Fibroblast of skin of scalp (primary cell): ENCODE measurements at regions not wholly inside any gene's neighbourhood (a gene's known extent, or its start where the extent isn't known, plus 50 kb on each side); places are given as distances from the start of the nearest gene placed in this dataset.
"Not testable (repeated sequence)": the region's sequence is repeated elsewhere in the genome, so short reads cannot be mapped to it uniquely, and the experiment has no call there.

Experiments
- DNase-seq: peaks from one replicate; pipeline ENCODE4 v3.0.0-alpha.2; 2013

DNA sequence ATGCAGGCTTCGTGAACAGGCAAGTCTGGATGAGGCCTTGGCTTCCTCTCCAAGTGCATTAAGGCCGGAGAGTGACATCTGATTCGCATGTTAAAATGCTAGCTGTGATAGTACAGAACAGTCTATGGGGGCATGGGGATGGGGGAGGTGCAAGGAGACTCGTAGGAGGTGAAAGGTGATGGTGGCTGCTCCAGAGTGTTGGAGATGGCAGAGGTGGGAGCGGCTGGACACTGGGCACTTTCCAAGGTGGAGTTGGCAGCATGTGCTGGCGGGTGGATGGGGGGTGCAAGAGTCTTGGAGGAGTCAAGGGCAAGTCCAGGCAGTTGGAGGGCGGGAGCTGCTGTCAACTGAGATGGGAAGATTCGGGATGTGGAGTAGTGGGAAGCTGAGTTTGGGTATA is 350.9 kb upstream of the TNRC6C start:
- no peak for DNase-seq

DNA sequence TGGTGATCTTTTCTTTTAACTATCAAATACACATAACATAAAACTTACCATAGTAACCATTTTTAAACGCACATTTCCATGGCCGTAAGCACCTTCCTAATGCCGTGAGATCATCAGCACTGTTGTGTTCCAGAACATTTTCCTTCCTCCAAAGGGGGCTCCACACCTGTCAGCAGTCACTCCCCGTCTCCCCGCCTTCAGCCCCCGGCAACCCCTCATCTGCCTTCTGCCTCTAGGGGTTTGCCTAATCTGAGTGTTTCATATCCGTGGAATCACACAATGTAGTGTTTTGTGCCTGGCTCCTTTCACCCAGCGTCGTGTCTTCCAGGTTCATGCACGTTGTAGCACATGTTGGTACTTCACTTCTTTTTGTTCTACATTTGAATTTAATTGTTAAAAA is 350.1 kb upstream of the TNRC6C start:
- no peak for DNase-seq

- DNase-seq, result no peak
These were observed 348.7 kb upstream of the TNRC6C start for GRCh38 chr17:77609553-77610517.

GRCh38 chr17:77610518-77610893 is 348.0 kb upstream of the TNRC6C start:
- no peak for DNase-seq

DNA sequence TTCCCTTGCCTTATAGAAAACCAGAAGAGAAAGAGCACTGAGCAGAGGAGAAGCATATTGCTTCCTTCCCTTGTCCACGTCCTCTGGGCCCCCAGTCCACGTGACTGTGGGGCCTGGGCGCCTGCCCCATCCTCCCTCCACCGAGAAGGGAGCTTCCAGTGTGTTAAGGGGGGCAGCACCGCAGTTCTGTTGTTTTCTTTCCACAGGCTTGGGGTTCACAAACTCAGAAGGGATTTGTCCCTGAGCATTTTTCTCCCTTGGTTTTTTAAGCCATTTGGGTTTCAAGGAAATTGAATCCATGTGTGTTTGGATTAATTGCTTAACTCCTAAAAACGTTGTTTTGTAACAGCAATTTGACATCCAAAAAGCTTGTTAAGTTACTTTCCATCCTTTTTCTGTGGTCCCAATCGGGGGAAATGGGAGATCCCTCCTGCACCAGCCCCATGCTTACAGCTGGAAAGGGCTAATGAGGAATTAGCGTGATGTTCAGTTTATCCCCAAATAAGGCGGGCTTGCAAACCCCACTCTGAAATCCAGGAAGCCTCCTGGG is 347.5 kb upstream of the TNRC6C start:
- DNase-seq, result peak; percentile 21

DNA sequence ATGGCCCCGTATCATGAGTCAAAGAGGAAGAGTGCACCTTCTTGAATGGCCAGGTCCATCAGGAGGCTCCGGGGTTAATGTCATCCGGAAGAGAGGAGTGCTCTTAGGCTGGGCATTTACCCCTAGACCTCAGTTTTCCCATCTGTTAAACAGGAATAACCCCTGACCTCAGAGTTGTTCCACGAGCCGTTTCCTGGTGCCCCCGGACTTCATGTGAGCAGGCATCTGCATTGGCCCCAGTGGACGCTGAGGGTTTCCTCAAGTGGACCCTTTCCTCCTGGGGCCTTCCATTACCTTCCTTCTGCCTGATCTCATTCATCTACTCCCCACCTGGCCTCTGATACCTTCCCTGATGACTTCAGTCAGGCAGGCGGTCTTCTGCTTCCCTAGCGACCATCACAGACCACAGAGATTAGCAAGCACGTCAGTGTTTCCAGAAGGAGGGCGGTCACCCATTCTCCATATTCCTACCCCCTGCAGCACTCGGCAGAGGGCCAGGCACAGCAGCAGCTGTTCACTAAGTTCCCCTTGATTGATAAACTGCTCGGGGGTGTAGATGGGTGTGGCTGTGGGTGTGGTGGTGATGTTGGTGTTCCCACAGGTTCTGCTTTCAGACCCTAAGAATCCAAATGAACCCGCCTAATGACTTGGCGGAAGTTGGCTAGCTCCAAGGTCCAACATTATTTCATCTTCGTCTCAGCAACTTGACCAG is 346.6 kb upstream of the TNRC6C start:
- DNase-seq, result no peak

- DNase-seq, result no peak
These were observed 345.3 kb upstream of the TNRC6C start for GRCh38 chr17:77613218-77613617.

GRCh38 chr17:77613627-77614026 is 344.9 kb upstream of the TNRC6C start:
- DNase-seq, result no peak

DNA sequence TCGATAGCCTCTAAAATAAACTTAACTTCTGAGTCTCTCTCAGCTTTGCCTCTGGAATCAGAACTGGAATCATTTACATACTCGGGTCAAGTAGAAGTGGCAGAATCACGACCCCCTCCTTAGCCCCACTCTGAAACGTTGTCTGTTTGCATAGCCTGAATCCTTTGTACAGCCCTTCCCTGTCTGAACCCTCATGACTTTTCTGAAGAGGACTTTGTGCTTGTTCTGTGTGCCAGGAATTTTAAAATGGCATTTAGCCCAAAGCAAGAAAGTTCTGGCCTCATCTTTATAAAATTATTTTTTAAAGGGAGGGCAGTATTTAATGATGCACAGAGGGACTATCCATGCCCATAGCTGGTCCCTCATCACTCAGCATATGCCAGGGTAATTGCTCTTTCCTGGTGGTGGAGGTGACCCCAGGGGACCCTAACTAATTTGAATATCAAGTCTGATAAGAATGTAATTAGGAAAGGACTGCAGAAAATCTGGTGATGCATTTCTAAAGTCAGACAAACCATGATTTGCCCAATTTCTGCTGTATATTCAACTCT is 342.7 kb upstream of the TNRC6C start:
- no peak for DNase-seq

DNA sequence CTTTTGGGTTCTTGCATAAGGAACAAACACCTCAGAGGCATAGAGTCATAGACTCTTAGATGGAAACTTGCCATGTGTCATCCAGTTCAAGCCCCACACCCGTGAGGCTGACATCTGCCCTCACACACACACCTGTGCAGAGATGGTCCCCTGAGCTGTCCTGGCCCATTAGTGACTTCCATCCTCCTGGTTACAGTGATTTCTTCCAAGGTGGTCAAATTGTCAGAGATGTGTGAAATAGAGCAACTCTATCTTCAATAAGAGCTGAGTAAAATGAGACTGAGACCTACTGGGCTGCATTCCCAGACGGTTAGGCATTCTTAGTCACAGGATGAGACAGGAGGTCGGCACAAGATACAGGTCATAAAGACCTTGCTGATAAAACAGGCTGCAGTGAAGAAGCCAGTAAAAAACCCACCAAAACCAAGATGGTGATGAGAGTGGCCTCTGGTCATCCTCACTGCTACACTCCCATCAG is 342.2 kb upstream of the TNRC6C start:
- DNase-seq, result no peak

DNA sequence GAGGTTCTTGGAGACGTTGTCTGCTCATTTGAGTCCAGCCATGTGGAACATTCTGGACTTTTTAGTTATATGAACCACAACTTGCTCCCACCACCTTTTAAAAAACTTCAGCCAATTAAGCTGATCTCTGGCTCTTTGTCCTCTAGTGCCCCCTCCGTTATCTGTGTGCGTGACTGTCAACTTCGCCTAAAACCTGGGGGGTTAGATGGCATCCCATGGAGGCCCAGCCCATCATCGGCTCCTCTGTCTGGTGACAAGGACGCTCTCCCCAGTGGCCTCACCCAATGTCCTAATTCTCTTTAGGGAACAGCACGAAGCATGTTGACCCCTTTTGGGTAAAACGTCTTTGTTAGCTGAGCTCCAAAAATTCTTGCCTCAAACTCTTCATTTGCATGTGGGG is 341.0 kb upstream of the TNRC6C start:
- no peak for DNase-seq

- DNase-seq, result no peak
These were observed 340.3 kb upstream of the TNRC6C start for GRCh38 chr17:77618173-77618572.

DNA sequence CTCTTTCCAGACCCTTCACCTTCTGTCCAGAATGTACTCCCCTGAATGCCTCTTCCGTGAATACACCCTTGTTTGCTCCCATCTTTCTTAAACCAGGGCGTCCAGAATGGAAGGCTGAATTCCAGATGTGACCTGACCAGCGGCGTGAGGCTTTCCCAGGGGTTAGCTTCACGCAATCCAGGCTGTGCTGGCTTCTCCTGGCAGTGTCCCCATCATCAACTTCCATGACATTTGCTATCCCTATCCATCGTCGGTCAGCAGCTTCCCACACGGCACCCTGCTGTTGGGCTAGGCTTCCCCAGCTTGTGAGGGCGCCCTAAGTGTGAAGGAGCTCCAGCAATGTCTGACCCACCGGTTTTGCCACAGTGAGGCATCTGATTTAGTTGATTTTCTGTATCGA is 339.8 kb upstream of the TNRC6C start:
- DNase-seq, result no peak

- no peak for DNase-seq
These were observed 339.2 kb upstream of the TNRC6C start for GRCh38 chr17:77619326-77619725.

DNA sequence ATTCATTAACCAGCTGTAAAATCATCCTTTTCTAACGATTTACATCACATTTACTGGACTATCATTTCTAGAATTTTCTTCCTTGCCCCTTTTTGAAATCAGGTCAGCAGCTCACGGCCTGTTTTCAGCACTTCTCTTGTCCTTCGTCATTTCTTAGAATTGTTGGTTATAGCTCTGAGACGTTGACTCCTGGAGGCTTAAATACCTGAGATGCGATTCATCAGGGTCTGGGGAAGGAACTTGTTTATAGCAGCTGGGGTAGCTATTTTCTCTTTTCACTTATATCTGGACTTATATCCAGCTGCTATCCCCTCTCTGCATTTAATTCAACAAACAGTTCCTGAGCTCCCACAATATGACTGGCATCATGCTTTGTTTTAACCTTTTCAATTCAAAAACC is 338.7 kb upstream of the TNRC6C start:
- peak; percentile 69 for DNase-seq

DNA sequence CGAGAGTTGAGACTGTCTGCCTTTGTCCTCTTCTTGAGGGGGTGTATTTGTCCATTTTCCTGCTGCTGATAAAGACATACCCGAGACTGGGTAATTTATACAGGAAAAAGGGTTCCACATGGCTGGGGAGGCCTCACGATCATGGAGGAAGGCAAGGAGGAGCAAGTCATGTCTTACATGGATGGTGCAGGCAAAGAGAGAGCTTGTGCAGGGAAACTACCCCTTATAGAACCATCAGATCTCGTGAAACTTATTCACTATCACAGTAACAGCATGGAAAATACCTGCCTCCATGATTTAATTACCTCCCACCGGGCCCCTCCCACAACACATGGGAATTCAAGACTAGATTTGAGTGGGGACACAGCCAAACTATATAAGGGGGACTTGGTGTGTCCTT is 338.2 kb upstream of the TNRC6C start:
- DNase-seq, result no peak

DNA sequence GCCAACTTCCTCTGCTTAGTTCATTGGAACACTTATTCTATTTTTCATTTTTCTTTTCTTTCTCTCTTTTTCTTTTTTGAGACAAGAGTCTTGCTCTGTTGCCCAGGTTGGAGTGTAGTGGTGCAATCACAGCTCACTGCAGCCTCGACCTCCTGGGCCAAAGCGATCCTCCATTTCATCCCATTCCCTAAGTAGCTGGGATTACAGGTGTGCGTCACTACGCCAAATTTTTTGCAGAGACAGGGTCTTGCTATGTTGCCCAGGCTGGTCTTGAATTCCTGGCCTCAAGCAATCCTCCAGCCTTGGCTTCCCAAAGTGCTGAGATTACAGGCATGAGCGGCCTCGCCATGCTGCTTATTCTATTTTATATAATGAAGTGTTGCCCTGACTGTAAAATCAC is 336.4 kb upstream of the TNRC6C start:
- DNase-seq, result not testable (repeated sequence)

GRCh38 chr17:77622647-77623046 is 335.9 kb upstream of the TNRC6C start:
- DNase-seq, result no peak

GRCh38 chr17:77623321-77623720 is 335.2 kb upstream of the TNRC6C start:
- DNase-seq, result not testable (repeated sequence)

GRCh38 chr17:77628035-77628434 is 330.5 kb upstream of the TNRC6C start:
- no peak for DNase-seq

DNA sequence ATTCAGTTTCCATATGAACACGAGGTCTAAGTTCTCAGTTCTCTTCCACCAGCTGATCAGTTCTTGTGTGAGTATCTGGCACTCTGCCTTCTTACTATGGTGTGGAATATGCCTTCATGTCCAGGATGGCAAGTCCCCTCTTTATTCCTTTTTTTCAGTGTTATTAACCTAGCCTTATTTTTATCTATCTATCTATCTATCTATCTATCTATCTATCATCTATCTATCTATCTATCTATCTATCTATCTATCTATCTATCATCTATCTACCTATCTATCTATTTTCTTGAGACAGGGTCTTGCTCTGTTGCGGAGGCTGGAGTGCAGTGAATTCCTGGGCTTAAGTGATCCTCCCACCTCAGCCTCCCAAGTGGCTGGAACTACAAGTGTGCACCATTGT is 329.2 kb upstream of the TNRC6C start:
- not testable (repeated sequence) for DNase-seq

DNA sequence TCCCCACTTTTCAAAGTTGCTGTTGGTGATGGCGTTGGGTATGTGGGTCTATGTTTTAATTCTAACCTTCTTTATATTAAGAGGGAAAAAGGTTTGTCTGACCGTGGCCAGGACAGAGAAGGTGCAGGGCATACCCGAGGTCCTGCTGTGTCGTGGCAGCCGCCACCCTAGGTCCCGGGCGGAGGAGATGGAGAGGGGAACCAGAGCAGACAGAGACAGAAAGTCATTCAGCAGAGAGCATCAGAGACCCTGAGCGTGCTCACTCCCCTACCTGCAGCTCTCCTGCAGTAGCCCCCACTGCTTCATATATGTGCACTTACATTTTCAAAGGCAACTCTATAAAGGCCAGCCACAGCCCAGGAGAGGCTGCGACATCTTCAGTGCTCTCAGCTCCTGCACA is 327.2 kb upstream of the TNRC6C start:
- DNase-seq, result no peak

GRCh38 chr17:77632619-77633018 is 325.9 kb upstream of the TNRC6C start:
- DNase-seq, result no peak
